NCI-H524 (cell line): ENCODE measurements at regions not wholly inside any gene's neighbourhood (a gene's known extent, or its start where the extent isn't known, plus 50 kb on each side); places are given as distances from the start of the nearest gene placed in this dataset.

ENCODE experiments used
- DNase-seq, 2 experiments: peaks; one replicate each; lab custom pipeline; 2025; lab: John Stamatoyannopoulos, UW

DNA sequence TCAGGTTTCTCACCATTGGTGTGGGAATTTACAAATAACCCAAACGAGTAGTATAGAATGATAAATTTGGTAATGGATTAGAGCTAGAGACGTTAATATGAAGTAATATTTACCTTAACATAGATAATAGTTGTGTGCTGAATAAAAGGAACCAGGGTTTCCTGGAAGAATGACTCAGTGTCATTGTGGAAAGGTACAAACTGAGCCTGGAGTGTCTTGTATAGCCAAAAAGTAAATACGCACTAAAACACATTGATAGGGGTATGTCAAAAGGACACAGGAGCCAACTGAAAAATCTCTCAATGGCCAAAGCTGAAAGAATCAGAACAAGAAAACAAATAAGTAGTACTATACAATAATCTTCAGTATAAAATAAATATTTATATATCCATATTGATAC, 363.5 kb downstream of the SLCO4C1 start:
- DNase-seq = no peak

DNA sequence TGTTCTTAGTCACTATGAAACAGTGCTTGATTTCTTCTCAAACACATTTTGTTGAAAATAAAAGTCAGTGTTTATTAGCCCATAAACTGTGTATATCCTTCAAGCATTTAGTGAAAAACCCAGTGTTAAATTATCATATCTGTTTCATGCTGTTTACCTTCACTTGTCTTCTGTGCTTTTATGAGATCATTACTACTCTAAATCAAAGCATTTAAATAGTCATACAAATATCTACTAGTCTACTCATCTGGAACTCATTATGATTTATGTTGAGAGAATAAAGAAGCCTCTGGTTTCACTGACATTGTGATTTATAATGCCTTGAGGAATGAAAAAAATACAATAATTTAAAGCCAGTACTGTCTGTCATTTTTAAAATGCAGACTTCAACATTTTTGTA, 366.5 kb downstream of the SLCO4C1 start:
- DNase-seq = no peak

DNA sequence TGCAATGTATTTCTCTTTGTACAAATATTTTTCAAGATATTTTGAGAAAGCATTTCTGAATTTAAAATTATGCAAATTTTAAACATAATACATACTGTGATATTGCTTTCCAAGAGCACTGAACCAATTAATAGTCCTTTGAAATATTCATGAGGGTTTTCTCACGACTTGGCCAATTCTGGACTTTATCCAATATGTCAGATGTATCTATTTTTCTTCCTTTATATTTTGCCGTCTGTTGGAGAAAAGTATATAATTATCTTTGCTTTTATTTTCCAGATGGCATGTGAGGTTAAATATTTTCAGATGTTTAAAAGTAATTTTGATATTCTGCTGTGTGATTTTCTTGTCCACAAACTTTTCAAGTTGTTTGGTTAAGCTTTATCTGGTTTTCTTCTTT, 378.9 kb downstream of the SLCO4C1 start:
- no peak for DNase-seq

DNA sequence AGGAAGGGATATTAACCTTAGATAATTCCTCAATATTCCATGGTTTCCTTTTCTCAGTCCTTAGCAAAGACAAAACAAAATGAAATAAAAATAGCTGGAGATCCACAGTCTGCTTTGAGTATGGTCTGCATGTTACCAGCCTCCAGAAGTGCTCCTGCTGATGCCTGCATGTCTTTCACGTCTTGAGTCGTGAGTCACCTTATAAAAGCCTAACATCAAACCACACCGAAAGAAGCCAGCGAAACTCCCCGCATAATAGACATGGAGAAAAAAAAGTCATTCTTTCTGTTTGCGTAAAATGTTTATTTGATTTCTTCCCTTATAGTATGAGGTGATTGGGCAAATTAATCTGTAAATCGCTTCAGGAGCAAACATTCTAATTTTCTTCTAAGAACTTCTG, 380.5 kb downstream of the SLCO4C1 start:
- no peak for DNase-seq

DNA sequence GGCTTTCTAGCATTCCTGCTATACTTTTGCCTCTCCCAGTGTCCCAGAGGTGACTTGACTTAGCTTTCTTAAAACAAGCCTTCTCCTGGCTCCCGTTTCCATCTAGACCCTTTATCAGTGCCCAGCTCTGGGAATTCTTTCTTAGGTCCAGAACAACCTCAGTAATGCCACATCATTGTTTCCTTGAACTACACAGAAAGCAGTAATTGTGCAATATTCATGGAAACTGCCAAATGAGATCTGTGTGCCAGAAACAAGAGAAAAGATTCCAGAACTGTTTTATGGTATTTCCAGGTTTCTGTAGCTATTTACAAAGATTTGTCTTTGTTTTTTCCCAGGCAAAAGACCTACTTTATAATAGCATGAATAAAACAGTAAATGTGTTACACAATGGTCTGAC, 391.3 kb downstream of the SLCO4C1 start:
- DNase-seq = no peak

DNA sequence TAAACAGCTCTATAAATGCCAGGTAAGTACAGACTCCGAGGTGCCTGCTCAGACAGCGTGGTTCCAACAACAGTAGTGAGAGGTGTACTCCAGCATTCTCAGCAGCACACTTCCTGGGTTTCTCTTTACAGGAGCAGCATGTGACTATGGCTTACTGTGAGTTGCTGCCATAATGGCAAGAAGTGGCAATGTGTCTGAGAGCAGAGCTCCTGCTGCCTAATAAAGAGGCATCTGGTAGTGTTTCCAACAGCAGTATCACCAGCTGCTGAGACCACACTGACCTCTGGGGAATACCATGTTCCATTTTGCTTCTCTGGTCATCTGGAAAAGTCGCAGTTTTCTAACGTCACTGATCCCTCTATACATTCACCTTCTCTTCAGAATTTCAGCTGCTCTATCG, 398.2 kb downstream of the SLCO4C1 start:
- peak; percentile 75 to 91 for DNase-seq

DNA sequence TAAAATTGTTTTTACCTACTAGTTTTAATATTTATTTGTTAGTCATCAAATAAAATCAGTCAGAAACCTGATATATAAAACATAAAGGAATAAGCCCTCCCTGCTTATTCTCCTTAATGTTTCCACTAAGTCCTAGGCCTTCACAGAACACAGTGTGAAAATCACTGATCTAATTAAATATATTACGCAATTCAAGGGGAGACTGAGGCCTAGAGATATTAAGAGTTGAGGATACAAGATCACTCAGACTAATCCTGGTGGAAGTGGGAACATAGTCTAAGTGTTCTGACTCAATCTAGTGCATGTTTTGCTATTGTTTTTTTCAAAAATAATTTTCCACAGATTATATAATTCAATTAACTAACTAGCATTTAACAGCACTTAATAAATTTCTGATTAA, 401.1 kb downstream of the SLCO4C1 start:
- DNase-seq = no peak

DNA sequence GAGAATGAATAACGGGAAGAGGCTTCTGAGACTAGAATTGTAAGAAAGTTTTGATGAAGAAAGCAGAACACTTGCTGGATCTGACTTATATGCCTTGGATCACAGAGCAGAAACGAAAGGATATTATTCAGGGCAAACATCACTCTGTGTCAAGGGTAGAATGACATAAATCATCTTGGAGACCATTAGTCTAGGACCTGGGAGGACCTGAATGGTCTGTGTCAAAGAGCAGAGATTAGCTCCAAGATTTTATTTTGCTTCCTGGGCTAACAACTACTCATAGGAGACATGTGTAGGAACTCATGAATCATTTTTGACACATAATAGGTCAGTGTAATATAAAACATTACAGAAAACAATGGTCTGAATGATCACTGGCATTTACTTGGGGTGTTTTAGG, 417.9 kb downstream of the SLCO4C1 start:
- DNase-seq = no peak

DNA sequence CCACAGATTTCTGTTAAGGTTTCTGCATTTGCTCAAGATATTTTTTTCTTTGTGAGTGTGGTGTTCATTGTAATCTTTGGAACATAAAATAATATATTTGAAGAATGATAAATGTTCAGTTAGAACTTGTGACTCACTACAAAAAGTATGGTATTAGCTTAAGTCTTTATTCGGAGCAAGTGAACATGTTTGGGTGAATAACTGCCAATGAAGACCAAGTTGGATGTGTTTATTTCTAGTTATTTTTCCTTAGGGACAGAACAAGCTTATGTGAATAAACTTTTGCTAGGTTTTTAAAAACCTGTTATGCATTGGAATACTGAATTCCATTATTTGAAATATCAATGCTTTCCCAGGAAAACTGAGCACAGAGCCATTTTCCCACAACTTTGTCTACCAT, 418.6 kb downstream of the SLCO4C1 start:
- no peak for DNase-seq

DNA sequence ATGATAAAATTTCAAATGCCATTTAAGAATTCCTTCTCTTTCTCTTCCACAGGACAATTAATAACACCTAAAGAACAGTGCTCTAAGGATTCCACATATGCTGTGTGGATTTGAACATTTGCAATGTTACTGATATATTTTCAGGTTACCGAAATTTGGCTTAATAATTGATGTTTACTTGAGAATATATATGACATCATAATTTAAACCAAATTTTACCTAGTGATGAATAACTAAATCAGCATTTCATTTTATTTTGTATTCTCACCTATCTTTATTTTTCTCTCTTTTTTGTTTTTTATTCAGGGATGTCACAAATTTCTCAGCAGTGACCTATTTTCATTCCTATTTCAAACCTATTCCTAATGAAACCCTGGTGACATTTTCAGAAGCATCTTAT, 429.6 kb downstream of the SLCO4C1 start:
- no peak for DNase-seq

DNA sequence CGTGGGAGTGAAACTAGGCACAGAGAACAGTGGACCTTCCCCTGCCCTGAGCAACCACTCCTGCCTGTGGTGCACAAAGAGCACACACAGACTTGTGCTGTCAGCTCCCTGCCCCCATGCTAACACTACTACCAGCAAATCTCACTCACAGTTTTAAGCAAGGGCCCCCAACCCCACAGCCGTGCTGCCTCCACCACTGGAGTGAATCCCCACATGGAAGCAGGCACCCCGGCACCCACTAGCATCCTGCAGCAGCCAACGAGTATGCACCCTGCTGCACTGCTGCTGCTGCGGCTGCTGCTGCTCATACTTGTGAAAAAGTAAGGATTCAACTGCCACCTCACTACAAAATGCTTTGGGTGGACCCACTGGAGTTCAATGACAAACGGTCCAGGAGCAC, 435.5 kb downstream of the SLCO4C1 start:
- no peak for DNase-seq

DNA sequence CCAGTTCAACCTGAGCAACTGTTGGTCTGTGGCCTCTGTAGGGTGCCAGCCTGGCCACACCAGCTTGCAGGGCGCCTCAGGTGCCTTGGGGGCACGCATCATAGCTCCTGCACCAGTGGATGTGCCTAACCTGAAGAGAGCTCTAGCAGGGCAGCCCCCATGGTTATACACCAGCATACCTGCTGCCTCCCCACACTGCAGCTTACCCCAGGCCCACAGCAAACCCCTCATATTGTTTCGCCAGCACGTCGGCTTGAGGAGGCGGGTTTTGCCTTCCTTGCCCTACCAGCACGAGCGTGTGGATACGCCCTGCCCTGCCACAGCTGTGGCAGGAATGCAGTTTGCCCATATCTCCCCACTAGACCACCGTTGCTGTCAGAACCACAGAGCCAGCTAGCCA, 435.9 kb downstream of the SLCO4C1 start:
- no peak for DNase-seq

DNA sequence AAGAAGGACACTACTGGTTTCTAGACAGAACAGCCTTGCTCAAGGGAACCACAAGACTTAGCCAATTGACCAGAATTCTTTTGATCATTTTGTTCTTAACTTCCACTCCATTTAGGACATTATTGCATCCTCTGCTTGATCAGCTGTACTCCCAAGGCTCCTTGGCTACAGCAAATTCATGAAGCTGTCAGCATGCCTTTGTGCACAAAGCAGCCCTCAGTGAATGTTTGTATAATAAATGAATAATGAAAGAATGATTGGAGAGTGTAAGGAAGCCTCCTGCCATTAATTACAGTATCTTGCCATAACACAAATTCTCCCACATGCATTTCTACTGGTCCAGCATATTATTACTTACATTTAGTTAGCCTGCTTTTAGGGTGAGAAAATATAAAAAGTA, 449.6 kb downstream of the SLCO4C1 start:
- no peak for DNase-seq

DNA sequence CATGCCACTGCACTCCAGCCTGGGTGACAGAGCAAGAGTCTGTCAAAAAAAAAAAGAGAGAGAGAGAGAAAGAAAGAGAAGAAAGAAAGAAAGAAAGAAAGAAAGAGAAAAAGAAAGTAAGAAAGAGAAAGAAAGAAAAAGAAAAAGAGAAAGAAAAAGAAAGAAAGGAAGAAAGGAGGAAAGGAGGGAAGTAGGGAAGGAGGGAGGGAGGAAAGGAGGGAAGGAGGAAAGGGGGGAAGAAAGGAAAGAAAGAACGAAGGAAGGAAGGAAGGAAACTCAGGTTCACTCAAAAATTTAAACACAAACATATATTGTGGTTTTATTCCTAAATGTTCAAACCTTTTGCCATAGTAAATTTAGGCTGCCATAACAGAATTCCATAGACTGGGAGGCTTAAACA, 453.0 kb downstream of the SLCO4C1 start:
- no peak for DNase-seq

DNA sequence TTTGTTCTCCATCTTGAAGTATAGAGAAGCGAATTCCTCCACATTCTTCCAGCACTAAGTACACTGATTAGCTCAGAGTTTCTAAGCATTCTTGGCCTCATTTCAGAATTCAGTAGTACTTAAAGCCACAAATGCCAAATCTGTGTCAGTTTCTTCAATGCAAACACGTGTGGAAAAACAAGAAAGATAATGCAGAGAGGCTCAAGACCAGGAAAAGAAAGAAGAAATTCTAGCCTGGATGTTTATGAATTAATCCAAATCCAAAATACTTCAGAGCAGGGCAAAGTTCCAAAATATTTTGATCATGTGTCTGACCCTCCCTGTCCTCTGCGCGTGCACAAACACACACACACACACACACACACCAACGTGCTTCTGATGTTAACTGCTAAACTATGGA, 457.6 kb downstream of the SLCO4C1 start:
- no peak for DNase-seq

DNA sequence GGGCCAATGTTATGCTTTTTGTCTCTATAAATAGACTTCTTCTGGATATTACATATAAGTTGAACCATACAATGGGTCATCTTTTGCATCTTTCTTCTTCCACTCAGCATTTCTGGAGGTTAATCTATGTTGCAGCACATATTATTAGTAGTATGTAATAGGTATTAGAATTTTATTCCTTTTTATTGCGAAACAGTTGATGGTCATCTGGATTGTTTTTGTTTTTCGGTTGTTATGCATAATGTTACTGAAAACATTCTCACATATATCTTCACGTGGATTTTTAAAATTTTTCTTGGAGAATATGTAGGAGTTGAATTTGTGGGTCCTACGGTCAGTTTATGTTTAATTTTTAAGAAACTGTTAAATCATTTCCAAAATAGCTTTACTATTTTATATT, 466.8 kb downstream of the SLCO4C1 start:
- DNase-seq = no peak

DNA sequence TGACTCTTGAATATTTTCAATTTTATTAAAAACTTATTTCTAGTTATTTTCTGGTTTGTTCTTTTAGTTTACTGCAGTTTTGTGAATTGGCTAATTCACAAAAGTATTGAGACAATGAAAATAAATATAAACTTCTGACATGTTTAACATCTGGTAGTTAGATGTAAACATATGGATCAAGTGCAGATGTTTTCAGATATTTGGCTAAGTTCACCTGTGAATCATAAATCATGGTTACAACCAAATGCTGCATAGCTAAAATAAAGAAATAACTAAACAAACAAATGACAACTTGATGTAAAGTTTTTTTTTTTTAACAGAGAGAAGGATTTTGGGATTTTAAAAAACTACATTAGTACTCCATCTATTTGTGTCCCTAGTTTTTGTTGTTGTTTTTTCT, 484.6 kb downstream of the SLCO4C1 start:
- DNase-seq = no peak

DNA sequence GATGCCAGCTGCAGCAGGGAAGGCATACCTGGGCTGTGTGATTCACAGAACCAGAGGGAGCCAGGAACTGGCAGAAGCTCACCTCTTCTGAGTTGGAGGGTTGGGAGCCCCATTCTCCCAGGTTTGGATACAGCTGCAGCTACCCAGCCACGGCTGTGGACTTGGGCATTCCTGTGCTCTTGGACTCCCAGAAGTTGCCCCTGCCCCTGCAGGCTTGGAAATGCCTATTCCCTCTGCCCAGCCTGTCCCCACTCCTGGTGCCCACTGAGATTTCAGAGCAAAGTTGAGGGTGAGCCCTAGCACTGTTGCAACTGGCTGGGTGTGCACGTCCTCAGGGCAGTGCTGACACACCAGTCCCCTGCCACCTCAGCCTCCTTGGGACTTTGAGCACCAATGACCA, 489.7 kb downstream of the SLCO4C1 start:
- DNase-seq = no peak

DNA sequence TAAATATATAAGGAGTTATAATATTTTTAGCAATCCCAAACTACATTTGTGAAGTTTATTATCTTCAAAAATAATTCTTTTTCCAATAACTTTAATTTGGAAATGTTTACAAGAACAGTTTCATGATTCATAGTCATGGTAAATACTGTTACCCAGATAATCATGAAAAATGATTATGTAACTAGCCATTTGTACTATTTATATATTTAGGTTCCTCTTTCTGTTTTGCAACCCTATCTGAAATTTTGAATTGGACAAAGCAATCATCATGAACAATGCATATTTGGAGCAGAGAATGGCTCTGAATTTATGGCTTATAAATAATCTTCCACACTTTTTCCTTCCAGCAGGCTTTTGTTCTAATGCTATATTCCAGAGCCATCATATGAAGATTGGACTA, 499.7 kb downstream of the SLCO4C1 start:
- no peak for DNase-seq

DNA sequence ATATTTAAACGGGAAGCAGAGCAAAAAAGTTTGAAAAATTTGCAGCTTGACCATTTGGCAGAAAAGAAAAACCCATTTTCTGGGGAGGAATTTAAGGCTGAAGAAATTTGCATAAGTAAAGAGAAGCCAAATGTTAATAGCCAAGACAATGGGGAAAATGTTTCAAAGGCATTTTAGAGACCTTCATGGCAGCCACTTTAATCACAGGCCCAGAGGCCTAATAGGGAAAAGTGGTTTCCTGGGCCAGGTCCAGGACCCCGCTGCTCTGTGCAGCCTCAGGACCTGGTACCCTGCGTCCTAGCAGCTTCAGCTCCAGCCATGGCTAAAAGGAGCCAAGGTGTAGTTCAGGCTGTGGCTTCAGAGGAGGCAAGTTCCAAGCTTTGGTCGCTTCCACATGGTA, 507.3 kb downstream of the SLCO4C1 start:
- DNase-seq = no peak

DNA sequence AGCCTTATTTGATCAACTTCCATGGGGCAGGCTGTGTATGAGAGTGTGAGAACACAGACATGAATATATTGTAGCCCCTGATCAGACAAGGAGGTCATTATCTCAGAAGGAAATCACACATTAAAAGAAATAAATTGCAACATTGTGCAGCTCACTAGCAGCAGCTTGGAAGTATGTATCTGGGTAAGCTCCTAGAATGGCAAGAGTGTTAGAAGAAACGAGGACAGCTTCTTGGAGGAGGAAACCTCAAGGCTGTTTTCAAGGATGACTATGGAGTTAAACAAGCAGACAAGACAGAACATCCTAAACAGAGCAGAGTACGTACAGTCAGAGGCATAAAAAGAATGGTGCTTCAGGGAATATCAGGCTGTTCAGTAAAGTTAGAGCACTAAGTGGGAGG, 511.0 kb downstream of the SLCO4C1 start:
- DNase-seq = no peak

DNA sequence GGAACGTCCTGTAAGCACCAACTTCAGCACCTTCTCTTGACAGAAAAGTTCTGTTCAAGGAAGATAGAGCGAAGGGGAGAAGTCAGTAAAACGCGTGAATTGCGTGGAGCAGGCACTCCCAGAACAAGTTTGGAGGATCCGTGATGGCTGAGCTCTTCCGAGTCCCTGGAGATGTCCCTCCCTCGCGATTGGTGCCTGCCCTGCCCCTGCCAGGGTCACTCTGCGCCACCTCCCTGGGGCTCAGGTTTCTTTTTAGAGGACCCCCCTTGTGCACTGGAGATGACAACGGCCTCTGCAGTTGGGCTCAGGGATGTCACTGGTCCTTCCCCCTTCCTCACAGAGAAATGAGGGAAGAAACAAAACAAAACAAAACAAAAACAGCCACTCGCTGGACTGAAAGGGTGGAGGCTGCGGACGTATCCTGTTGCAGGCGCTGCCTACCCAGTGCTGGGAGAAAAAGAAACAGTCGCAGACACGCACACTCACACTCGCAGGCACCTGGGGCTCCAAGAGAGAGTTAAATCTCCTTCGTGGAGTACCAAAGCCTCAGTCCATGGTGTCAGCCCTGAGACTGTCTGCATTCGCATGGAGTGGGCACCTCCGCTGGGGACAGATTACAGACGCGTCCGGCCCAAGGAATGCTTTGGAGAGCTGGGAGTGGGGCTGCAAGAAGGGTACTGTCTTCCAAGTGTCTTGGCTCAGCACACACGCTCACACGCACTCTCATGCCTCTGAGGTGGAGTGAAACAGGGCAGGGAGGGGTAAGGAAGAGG, 512.7 kb downstream of the SLCO4C1 start:
- no peak for DNase-seq

DNA sequence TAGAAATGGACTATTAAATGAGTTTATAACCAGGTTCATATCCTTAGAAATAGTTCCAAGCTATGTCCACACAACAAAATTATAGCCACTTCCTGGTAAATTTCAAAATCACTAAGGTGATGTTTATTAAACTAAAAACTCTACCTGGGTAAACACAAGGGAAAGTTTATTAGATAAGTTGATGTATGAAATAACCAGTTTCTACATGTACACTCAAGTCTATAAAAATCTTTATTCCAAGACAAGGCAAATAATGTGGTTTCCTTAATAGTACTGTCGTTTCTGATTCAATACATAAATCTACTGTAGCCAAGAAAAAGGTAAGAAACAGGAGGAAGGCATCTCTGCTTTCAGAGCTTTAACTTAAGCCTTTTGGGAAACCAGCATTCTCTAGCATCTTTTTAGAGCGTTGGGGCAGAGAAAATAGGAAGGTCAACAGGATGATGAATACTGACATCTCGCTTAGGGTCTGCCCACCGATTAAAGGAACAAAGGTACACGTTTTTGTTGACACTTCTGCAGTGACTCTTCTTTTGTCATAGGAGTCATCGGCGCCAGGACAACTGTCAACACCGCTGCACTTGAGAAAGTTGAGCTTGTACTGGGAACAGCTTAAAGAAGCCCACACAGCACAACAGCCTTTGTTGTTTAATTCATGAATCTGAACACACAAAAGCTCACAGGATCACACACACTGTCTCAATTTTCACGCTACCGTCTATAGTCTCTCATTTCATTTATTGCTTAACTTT, 513.6 kb downstream of the SLCO4C1 start:
- no peak for DNase-seq

DNA sequence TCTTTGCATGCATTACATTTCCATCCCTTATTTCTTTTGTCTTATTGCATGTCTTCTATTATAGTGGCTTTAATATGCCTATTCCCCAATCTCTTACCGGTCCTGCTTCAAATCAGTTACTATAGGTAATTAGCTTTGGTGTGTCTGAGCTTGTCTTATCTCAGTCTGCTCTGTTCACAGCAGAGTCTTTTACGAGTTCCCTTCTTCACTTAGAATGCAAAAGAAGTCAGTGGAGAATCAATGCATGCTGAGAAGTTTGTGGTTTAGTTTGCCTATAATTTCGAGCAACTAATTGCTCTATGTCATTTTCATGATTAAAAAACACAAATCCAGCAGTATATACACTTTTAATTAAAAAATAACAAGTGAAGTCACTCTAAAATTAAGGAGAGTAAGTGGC, 545.0 kb downstream of the SLCO4C1 start:
- DNase-seq = no peak
